SK-N-SH treated with all-trans-retinoic acid at 6 μM for 48 hours (cell line): ENCODE measurements at regions not wholly inside any gene's neighbourhood (a gene's known extent, or its start where the extent isn't known, plus 50 kb on each side); places are given as distances from the start of the nearest gene placed in this dataset.

Source experiments
- ATAC-seq: fragments of 200-7000 bp; cut with Tn5 transposase; 3 replicates; pipeline ENCODE4 v1.9.1; 2020; ENCODE audit warnings: mild to moderate bottlenecking, moderate library complexity
- ARNTL ChIP-seq: fragments of 450-650 bp; formaldehyde crosslinking; IDR thresholded peaks from 2 replicates; pipeline ENCODE4 v1.5.0; 2020; ENCODE audit warnings: low read depth, mild to moderate bottlenecking, moderate library complexity, borderline replicate concordance
- BACH2 ChIP-seq: fragments of 250-450 bp; sonication (Bioruptor Pico); IDR thresholded peaks from 2 replicates; pipeline ENCODE4 v1.9.0; 2021; ENCODE audit warnings: mild to moderate bottlenecking, borderline replicate concordance
- CREB5 ChIP-seq: fragments of 250-450 bp; sonication (Bioruptor Pico); IDR thresholded peaks from 2 replicates; pipeline ENCODE4 v1.5.1; 2020; ENCODE audit warnings: low read depth, mild to moderate bottlenecking, moderate library complexity
- CSDC2 ChIP-seq: fragments of 250-450 bp; sonication (Bioruptor Pico); IDR thresholded peaks from 2 replicates; pipeline ENCODE4 v1.5.0; 2020; ENCODE audit warnings: mild to moderate bottlenecking, moderate library complexity
- ESRRG ChIP-seq: fragments of 250-450 bp; sonication (Bioruptor Pico); IDR thresholded peaks from 2 replicates; pipeline ENCODE4 v1.6.1; 2021; ENCODE audit warnings: mild to moderate bottlenecking
- GLIS3 ChIP-seq: fragments of 250-450 bp; sonication (Bioruptor Pico); IDR thresholded peaks from 2 replicates; pipeline ENCODE4 v1.5.0; 2020; ENCODE audit warnings: mild to moderate bottlenecking, moderate library complexity
- ISL1 ChIP-seq: fragments of 250-450 bp; sonication (Bioruptor Pico); IDR thresholded peaks from 2 replicates; pipeline ENCODE4 v2.1.2; 2022; ENCODE audit warnings: mild to moderate bottlenecking, moderate library complexity
- OSR1 ChIP-seq: fragments of 250-450 bp; sonication (Bioruptor Pico); IDR thresholded peaks from 2 replicates; pipeline ENCODE4 v1.8.0; 2022; ENCODE audit warnings: moderate library complexity, mild to moderate bottlenecking, inconsistent platforms
- PATZ1 ChIP-seq: fragments of 250-450 bp; sonication (Bioruptor Pico); IDR thresholded peaks from 2 replicates; pipeline ENCODE4 v1.8.0; 2020; ENCODE audit warnings: mild to moderate bottlenecking, moderate library complexity, borderline replicate concordance
- POU6F1 ChIP-seq: fragments of 250-450 bp; sonication (Bioruptor Pico); IDR thresholded peaks from 2 replicates; pipeline ENCODE4 v1.8.0; 2021; ENCODE audit warnings: low read depth, mild to moderate bottlenecking, moderate library complexity, borderline replicate concordance
- PPARA ChIP-seq: fragments of 250-450 bp; sonication (Bioruptor Pico); IDR thresholded peaks from 2 replicates; pipeline ENCODE4 v1.5.0; 2020; ENCODE audit warnings: mild to moderate bottlenecking, borderline replicate concordance
- RARB ChIP-seq: fragments of 250-450 bp; sonication (Bioruptor Pico); IDR thresholded peaks from 2 replicates; pipeline ENCODE4 v1.8.0; 2021; ENCODE audit warnings: mild to moderate bottlenecking, moderate library complexity
- SNAI2 ChIP-seq: fragments of 250-450 bp; sonication (Bioruptor Pico); IDR thresholded peaks from 2 replicates; pipeline ENCODE4 v1.5.0; 2020; ENCODE audit warnings: mild to moderate bottlenecking, moderate library complexity
- TCF4 ChIP-seq: fragments of 250-450 bp; sonication (Bioruptor Pico); IDR thresholded peaks from 2 replicates; pipeline ENCODE4 v1.8.0; 2021; ENCODE audit warnings: mild to moderate bottlenecking, moderate library complexity, borderline replicate concordance
- TOX ChIP-seq: fragments of 250-450 bp; sonication (Bioruptor Pico); IDR thresholded peaks from 2 replicates; pipeline ENCODE4 v1.8.0; 2021; ENCODE audit warnings: mild to moderate bottlenecking, moderate library complexity, borderline replicate concordance
- TSHZ2 ChIP-seq: fragments of 250-450 bp; sonication (Bioruptor Pico); IDR thresholded peaks from 2 replicates; pipeline ENCODE4 v1.5.0; 2020; ENCODE audit warnings: mild to moderate bottlenecking, moderate library complexity
- ZC3H10 ChIP-seq: fragments of 250-450 bp; sonication (Bioruptor Pico); IDR thresholded peaks from 2 replicates; pipeline ENCODE4 v1.5.1; 2021; ENCODE audit warnings: mild to moderate bottlenecking, moderate library complexity
- ZFP3 ChIP-seq: fragments of 250-450 bp; sonication (Bioruptor Pico); IDR thresholded peaks from 2 replicates; pipeline ENCODE4 v1.5.0; 2020; ENCODE audit warnings: mild to moderate bottlenecking, moderate library complexity
- ZFP30 ChIP-seq: fragments of 450-650 bp; formaldehyde crosslinking; IDR thresholded peaks from 2 replicates; pipeline ENCODE4 v1.5.0; 2022; ENCODE audit warnings: mild to moderate bottlenecking, moderate library complexity
- ZNF565 ChIP-seq: fragments of 450-650 bp; formaldehyde crosslinking; conservative IDR thresholded peaks from 2 replicates; pipeline ENCODE4 v1.5.0; 2020; ENCODE audit warnings: low read depth, mild to moderate bottlenecking, moderate library complexity
- ZNF70 ChIP-seq: fragments of 450-650 bp; formaldehyde crosslinking; IDR thresholded peaks from 2 replicates; pipeline ENCODE4 v1.5.0; 2020; ENCODE audit warnings: mild to moderate bottlenecking, moderate library complexity
- ZNF8 ChIP-seq: fragments of 450-650 bp; formaldehyde crosslinking; IDR thresholded peaks from 2 replicates; pipeline ENCODE4 v1.5.0; 2020; ENCODE audit warnings: mild to moderate bottlenecking, moderate library complexity

- peak; percentile 74 for ATAC-seq
- TF ChIP-seq TCF4 (CRISPR knock-in tag) (peak; percentile 83), RARB (CRISPR knock-in tag) (no peak), GLIS3 (no peak), ISL1 (no peak), BACH2 (CRISPR knock-in tag) (no peak), TSHZ2 (peak; percentile 59; the same call in 1 of the 2 replicates), SNAI2 (CRISPR knock-in tag) (0 out of 2 replicates have a peak, but pooled peaks have one; percentile 15), ZC3H10 (CRISPR knock-in tag) (no peak), ZNF70 (CRISPR knock-in tag) (no peak), TOX (CRISPR knock-in tag) (no peak), PPARA (CRISPR knock-in tag) (no peak), ZFP30 (CRISPR knock-in tag) (no peak)
These were observed 545.1 kb upstream of the ATP2B1 start for GRCh38 chr12:90253674-90254181.

- TF ChIP-seq ZNF565 (no peak), CSDC2 (no peak), ESRRG (CRISPR knock-in tag) (no peak), ZFP3 (CRISPR knock-in tag) (no peak), OSR1 (CRISPR knock-in tag) (no peak), TSHZ2 (no peak), RARB (CRISPR knock-in tag) (no peak), ARNTL (CRISPR knock-in tag) (no peak), ZNF8 (no peak), ISL1 (no peak), GLIS3 (no peak), TOX (CRISPR knock-in tag) (no peak), PPARA (CRISPR knock-in tag) (no peak), CREB5 (CRISPR knock-in tag) (no peak), POU6F1 (no peak), BACH2 (CRISPR knock-in tag) (no peak), ZFP30 (CRISPR knock-in tag) (no peak), TCF4 (CRISPR knock-in tag) (no peak), SNAI2 (CRISPR knock-in tag) (no peak), PATZ1 (CRISPR knock-in tag) (no peak)
- no peak for ATAC-seq
These were observed 544.5 kb upstream of the ATP2B1 start for GRCh38 chr12:90253136-90253535.
